ENCODE measurements at regions not wholly inside any gene's neighbourhood (a gene's known extent, or its start where the extent isn't known, plus 50 kb on each side); places are given as distances from the start of the nearest gene placed in this dataset.
"Not testable (repeated sequence)": the region's sequence is repeated elsewhere in the genome, so short reads cannot be mapped to it uniquely, and the experiment has no call there.

- Mint-ChIP-seq H3K27me3 (peaks cover 18% of the 10 kb centered on the region), H3K4me3 (no peak overlapping the region), H3K9me3 (no peaks in the 10 kb centered on the region), H3K4me1 (no peaks in the 10 kb centered on the region), H3K27ac (no peak overlapping the region), H3K36me3 (no peaks in the 10 kb centered on the region)
- no peak for DNase-seq
Measured at GRCh38 chr2:182630207-182630606, 85.8 kb upstream of the DNAJC10 start.

GRCh38 chr2:182631299-182631698 lies 84.8 kb upstream of the DNAJC10 start:
- Mint-ChIP-seq H3K27me3 (peaks cover 22% of the 10 kb centered on the region), H3K4me3 (no peak overlapping the region), H3K4me1 (no peaks in the 10 kb centered on the region)

GRCh38 chr2:182634386-182634785 lies 81.7 kb upstream of the DNAJC10 start:
- no peak overlapping the region for H3K27ac Mint-ChIP-seq
- no peaks in the 10 kb centered on the region for H3K4me1 Mint-ChIP-seq
- no peak overlapping the region for H3K4me3 Mint-ChIP-seq
- H3K9me3 Mint-ChIP-seq, result no peaks in the 10 kb centered on the region
- peaks cover 30% of the 10 kb centered on the region for H3K27me3 Mint-ChIP-seq
- no peak for DNase-seq
- no peaks in the 10 kb centered on the region for H3K36me3 Mint-ChIP-seq

More at GRCh38 chr2:182631299-182631698, 84.8 kb upstream of the DNAJC10 start:
- no peak for DNase-seq
- Mint-ChIP-seq H3K36me3 (no peaks in the 10 kb centered on the region), H3K27ac (no peak overlapping the region), H3K9me3 (no peaks in the 10 kb centered on the region)

- Mint-ChIP-seq H3K36me3 (no peaks in the 10 kb centered on the region), H3K4me1 (no peaks in the 10 kb centered on the region), H3K9me3 (no peaks in the 10 kb centered on the region), H3K27me3 (peaks cover 25% of the 10 kb centered on the region), H3K27ac (no peak overlapping the region), H3K4me3 (no peak overlapping the region)
- DNase-seq, result no peak
Measured at GRCh38 chr2:182636699-182637098, 79.4 kb upstream of the DNAJC10 start.

- Mint-ChIP-seq H3K36me3 (no peaks in the 10 kb centered on the region), H3K4me3 (no peak overlapping the region), H3K9me3 (no peaks in the 10 kb centered on the region), H3K27ac (no peak overlapping the region), H3K4me1 (no peaks in the 10 kb centered on the region), H3K27me3 (peaks cover 14% of the 10 kb centered on the region)
- DNase-seq, result no peak
Measured at GRCh38 chr2:182638667-182639066, 77.4 kb upstream of the DNAJC10 start.

GRCh38 chr2:182639971-182640370 lies 76.1 kb upstream of the DNAJC10 start:
- DNase-seq, result no peak
- H3K36me3 Mint-ChIP-seq, result no peaks in the 10 kb centered on the region
- no peak overlapping the region for H3K4me3 Mint-ChIP-seq
- H3K27ac Mint-ChIP-seq, result no peak overlapping the region
- H3K9me3 Mint-ChIP-seq, result no peaks in the 10 kb centered on the region
- no peaks in the 10 kb centered on the region for H3K4me1 Mint-ChIP-seq
- H3K27me3 Mint-ChIP-seq, result peaks cover 13% of the 10 kb centered on the region

GRCh38 chr2:182642328-182642727 lies 73.7 kb upstream of the DNAJC10 start:
- no peaks in the 10 kb centered on the region for H3K4me1 Mint-ChIP-seq
- no peaks in the 10 kb centered on the region for H3K36me3 Mint-ChIP-seq
- peak; percentile 12 for DNase-seq
- H3K4me3 Mint-ChIP-seq, result no peak overlapping the region
- H3K9me3 Mint-ChIP-seq, result no peaks in the 10 kb centered on the region
- no peaks in the 10 kb centered on the region for H3K27me3 Mint-ChIP-seq
- no peak overlapping the region for H3K27ac Mint-ChIP-seq

GRCh38 chr2:182646763-182647498 lies 69.1 kb upstream of the DNAJC10 start:
- H3K9me3 Mint-ChIP-seq, result no peaks in the 10 kb centered on the region
- H3K36me3 Mint-ChIP-seq, result no peaks in the 10 kb centered on the region
- no peaks in the 10 kb centered on the region for H3K27me3 Mint-ChIP-seq
- H3K27ac Mint-ChIP-seq, result no peak overlapping the region
- no peak for DNase-seq
- no peaks in the 10 kb centered on the region for H3K4me1 Mint-ChIP-seq
- H3K4me3 Mint-ChIP-seq, result no peak overlapping the region

- no peaks in the 10 kb centered on the region for H3K36me3 Mint-ChIP-seq
- no peaks in the 10 kb centered on the region for H3K9me3 Mint-ChIP-seq
- DNase-seq, result no peak
- H3K4me3 Mint-ChIP-seq, result no peak overlapping the region
- H3K4me1 Mint-ChIP-seq, result no peaks in the 10 kb centered on the region
- no peak overlapping the region for H3K27ac Mint-ChIP-seq
- H3K27me3 Mint-ChIP-seq, result no peaks in the 10 kb centered on the region
Measured at GRCh38 chr2:182647499-182647787, 68.6 kb upstream of the DNAJC10 start.

- no peaks in the 10 kb centered on the region for H3K4me1 Mint-ChIP-seq
- H3K36me3 Mint-ChIP-seq, result no peaks in the 10 kb centered on the region
- no peak for DNase-seq
- no peaks in the 10 kb centered on the region for H3K27me3 Mint-ChIP-seq
- no peaks in the 10 kb centered on the region for H3K9me3 Mint-ChIP-seq
- no peak overlapping the region for H3K4me3 Mint-ChIP-seq
- no peak overlapping the region for H3K27ac Mint-ChIP-seq
Measured at GRCh38 chr2:182649316-182649715, 66.7 kb upstream of the DNAJC10 start.

- H3K4me1 Mint-ChIP-seq, result no peaks in the 10 kb centered on the region
- no peaks in the 10 kb centered on the region for H3K36me3 Mint-ChIP-seq
- no peaks in the 10 kb centered on the region for H3K27me3 Mint-ChIP-seq
- H3K27ac Mint-ChIP-seq, result no peak overlapping the region
- DNase-seq, result no peak
- no peaks in the 10 kb centered on the region for H3K9me3 Mint-ChIP-seq
- H3K4me3 Mint-ChIP-seq, result no peak overlapping the region
Measured at GRCh38 chr2:182650704-182651103, 65.4 kb upstream of the DNAJC10 start.

- Mint-ChIP-seq H3K4me3 (no peak overlapping the region), H3K9me3 (no peaks in the 10 kb centered on the region), H3K27me3 (peaks cover 12% of the 10 kb centered on the region), H3K36me3 (no peaks in the 10 kb centered on the region), H3K27ac (no peak overlapping the region), H3K4me1 (no peaks in the 10 kb centered on the region)
- DNase-seq, result no peak
Measured at GRCh38 chr2:182652326-182652725, 63.7 kb upstream of the DNAJC10 start.

- no peak overlapping the region for H3K4me3 Mint-ChIP-seq
- H3K27ac Mint-ChIP-seq, result no peak overlapping the region
- peaks cover 16% of the 10 kb centered on the region for H3K27me3 Mint-ChIP-seq
- H3K9me3 Mint-ChIP-seq, result no peaks in the 10 kb centered on the region
- DNase-seq, result no peak
- no peaks in the 10 kb centered on the region for H3K36me3 Mint-ChIP-seq
- no peaks in the 10 kb centered on the region for H3K4me1 Mint-ChIP-seq
Measured at GRCh38 chr2:182655750-182656149, 60.3 kb upstream of the DNAJC10 start.

GRCh38 chr2:182664212-182664611 lies 51.8 kb upstream of the DNAJC10 start:
- Mint-ChIP-seq H3K9me3 (no peaks in the 10 kb centered on the region), H3K27me3 (no peaks in the 10 kb centered on the region), H3K4me3 (no peak overlapping the region), H3K4me1 (peaks cover 4% of the 10 kb centered on the region), H3K27ac (no peak overlapping the region), H3K36me3 (no peaks in the 10 kb centered on the region)
- DNase-seq, result no peak

- DNase-seq, H3K36me3 Mint-ChIP-seq, H3K9me3 Mint-ChIP-seq, H3K4me3 Mint-ChIP-seq, H3K27ac Mint-ChIP-seq, H3K27me3 Mint-ChIP-seq, H3K4me1 Mint-ChIP-seq: not testable (repeated sequence)
Measured at GRCh38 chr2:182665500-182665899, 50.6 kb upstream of the DNAJC10 start.

Data from activated naive CD8-positive, alpha-beta T cell treated with anti-CD3 and anti-CD28 coated beads for 36 hours (primary cell).